ENCODE measurements at regions not wholly inside any gene's neighbourhood (a gene's known extent, or its start where the extent isn't known, plus 50 kb on each side); places are given as distances from the start of the nearest gene placed in this dataset.
"Not testable (repeated sequence)": the region's sequence is repeated elsewhere in the genome, so short reads cannot be mapped to it uniquely, and the experiment has no call there.

GRCh38 chr7:131774419-131775220 lies 218.2 kb upstream of the PODXL start:
- no peak for DNase-seq

- no peak for DNase-seq
These were observed 217.0 kb upstream of the PODXL start for GRCh38 chr7:131773413-131773812.

- DNase-seq = no peak
These were observed 212.8 kb upstream of the PODXL start for GRCh38 chr7:131769241-131769640.

GRCh38 chr7:131767591-131767990 lies 211.2 kb upstream of the PODXL start:
- DNase-seq = no peak

GRCh38 chr7:131765575-131765974 lies 209.1 kb upstream of the PODXL start:
- no peak for DNase-seq

- DNase-seq = no peak
These were observed 207.8 kb upstream of the PODXL start for GRCh38 chr7:131764143-131764775.

GRCh38 chr7:131762753-131763152 lies 206.3 kb upstream of the PODXL start:
- DNase-seq = no peak

GRCh38 chr7:131755801-131756200 lies 199.4 kb upstream of the PODXL start:
- not testable (repeated sequence) for DNase-seq

GRCh38 chr7:131753620-131754222 lies 197.3 kb upstream of the PODXL start:
- DNase-seq = no peak

- no peak for DNase-seq
These were observed 191.3 kb upstream of the PODXL start for GRCh38 chr7:131747658-131748232.

- no peak for DNase-seq
These were observed 189.2 kb upstream of the PODXL start for GRCh38 chr7:131745390-131746248.

GRCh38 chr7:131741446-131741845 lies 185.0 kb upstream of the PODXL start:
- no peak for DNase-seq

- DNase-seq = no peak
These were observed 181.5 kb upstream of the PODXL start for GRCh38 chr7:131737746-131738465.

- no peak for DNase-seq
These were observed 178.7 kb upstream of the PODXL start for GRCh38 chr7:131735101-131735500.

- DNase-seq = no peak
These were observed 177.2 kb upstream of the PODXL start for GRCh38 chr7:131733604-131734003.

- DNase-seq = no peak
These were observed 170.8 kb upstream of the PODXL start for GRCh38 chr7:131727189-131727588.

- no peak for DNase-seq
These were observed 170.3 kb upstream of the PODXL start for GRCh38 chr7:131726686-131727085.

GRCh38 chr7:131726031-131726430 lies 169.6 kb upstream of the PODXL start:
- no peak for DNase-seq

- no peak for DNase-seq
These were observed 168.4 kb upstream of the PODXL start for GRCh38 chr7:131724776-131725345.

GRCh38 chr7:131723926-131724325 lies 167.5 kb upstream of the PODXL start:
- no peak for DNase-seq

- no peak for DNase-seq
These were observed 165.9 kb upstream of the PODXL start for GRCh38 chr7:131722371-131722770.

- no peak for DNase-seq
These were observed 165.2 kb upstream of the PODXL start for GRCh38 chr7:131721660-131722059.

Measured in NCI-H2107 (cell line).